HT-29 (cell line): ENCODE measurements at regions not wholly inside any gene's neighbourhood (a gene's known extent, or its start where the extent isn't known, plus 50 kb on each side); places are given as distances from the start of the nearest gene placed in this dataset.

ENCODE experiments used
- DNase-seq: peaks from one replicate; pipeline ENCODE4 v3.0.0-alpha.2; 2015; ENCODE audit warnings: low spot score

DNA sequence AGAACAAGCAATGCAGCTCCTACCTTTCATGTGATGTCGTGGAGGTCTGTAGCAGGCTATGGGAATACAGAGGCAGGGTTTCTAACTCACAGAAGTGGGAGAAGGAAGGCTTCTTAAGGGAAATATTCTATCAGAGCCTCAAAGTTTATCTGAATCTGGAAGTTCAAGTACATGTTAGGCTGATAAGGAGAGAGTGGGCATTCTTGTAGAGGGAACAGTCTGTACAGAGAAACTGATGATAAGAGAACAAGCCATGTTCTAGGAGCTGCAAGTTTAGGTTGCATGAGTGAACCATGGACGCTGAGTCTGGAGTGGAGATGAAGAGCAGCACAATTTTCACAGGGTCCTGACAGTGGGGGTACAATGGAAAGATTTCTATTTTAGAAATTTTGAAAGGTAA is 344.0 kb downstream of the CHRM3 start:
- DNase-seq = no peak

DNA sequence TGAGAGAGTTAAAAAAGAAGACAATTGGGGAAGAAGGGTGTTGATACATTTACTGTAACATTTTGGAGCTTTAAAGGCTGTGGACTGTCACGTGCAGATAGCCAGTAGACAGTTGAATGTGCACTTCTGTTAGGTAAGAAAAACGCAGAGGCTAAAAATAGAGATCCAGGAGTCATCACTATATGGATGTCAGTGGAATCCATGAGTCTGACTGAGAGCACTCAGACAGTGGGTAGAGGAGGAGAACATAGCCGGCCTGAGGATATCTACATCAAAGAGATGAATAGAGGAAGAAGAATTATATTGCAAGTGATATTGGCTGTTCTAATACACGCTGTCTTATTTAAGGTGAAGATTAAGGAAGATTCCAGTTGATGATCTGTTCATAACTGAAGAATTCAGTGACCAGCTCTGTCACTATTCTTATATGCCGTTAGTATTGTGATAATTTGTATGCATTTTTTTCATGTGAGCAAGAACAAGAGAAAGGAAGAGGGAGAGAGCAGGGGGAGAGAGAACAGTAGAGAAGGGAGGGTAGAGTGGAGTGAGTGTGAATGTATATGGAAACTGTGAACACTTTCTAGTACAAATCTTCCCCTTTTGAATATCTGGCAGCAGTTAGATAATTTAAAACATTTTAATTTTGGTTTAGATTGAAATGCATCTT is 344.8 kb downstream of the CHRM3 start:
- no peak for DNase-seq

- no peak for DNase-seq
Measured at GRCh38 chr1:239732770-239733169, 346.4 kb downstream of the CHRM3 start.

GRCh38 chr1:239733995-239734394 is 347.6 kb downstream of the CHRM3 start:
- no peak for DNase-seq

DNA sequence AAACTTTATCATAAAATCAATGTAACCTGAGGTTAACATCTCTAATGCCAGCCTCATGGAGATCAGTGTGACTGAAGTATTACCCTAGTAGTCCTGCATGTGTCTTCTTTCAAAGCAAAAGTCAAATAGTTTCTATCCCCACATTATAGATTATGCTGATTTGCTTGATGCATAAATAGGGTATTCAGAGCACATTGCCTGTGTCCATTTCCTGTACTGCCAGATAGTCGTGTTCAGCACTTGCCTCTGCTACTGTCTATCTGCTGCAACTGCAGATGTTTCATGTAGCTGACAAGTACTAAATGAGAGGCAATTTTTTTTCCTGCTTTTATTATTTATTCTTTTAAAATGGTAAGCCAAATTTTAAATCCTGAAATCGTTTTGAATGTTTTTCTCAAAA is 348.7 kb downstream of the CHRM3 start:
- no peak for DNase-seq

DNA sequence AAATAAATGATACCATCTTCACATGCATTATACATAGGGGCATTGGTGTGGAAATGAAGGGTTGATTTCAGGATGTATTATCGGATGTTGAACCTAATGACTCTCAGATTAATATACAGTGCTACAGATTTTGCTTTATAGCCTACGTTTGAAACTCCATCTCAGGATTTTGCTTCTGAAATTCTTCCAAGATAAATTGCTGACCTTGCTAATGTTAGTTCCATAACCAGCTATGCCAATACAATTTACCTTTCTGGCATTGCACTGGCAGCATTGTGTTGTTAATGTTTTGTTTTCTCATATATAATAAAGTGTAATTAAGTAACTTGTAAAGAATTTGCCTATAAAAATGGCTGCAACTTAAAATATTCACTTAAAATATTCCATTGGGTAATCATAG is 350.1 kb downstream of the CHRM3 start:
- DNase-seq = no peak

GRCh38 chr1:239739375-239739774 is 352.3 kb upstream of the FMN2 start:
- DNase-seq = no peak

- DNase-seq = no peak
Measured at GRCh38 chr1:239739919-239740318, 351.8 kb upstream of the FMN2 start.

GRCh38 chr1:239742416-239743109 is 349.1 kb upstream of the FMN2 start:
- no peak for DNase-seq

- DNase-seq = no peak
Measured at GRCh38 chr1:239744851-239745250, 346.8 kb upstream of the FMN2 start.

DNA sequence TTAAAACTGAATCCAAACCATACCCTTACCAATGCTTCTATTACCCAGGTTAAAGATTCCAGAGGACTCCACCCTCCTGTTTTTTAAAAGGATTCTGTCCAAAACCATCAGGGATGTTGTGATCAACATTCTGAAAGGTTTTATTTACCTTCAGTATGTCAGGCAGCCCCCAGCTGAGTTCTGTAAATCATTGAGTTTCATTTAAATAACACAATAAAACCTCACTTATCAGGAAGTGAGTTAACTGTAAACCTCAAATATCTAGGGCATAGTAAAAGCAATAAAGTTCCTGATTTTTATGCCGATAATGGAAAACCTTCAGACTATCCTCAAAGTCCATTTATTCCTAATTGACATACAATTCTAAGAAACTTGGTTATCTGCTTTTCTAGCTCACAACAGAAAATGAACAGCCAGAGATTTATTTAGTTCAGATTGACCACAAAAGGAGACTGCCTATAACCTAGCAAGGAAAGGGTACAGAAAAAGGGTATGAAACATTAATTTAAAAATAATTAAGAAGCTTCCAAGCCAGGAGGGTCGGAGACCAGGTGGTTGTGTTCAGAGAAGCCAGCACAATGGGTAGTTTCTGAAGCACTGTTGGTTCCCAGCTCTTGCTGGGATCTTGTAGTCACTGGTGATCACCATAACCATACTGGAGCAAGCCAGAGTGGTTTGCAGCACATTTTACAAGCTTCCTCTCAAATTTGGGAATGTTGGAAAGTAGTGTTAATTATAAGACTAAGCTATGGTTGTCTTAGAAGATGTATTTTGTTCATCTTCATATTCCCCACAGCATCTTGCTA is 336.4 kb upstream of the FMN2 start:
- DNase-seq = no peak

DNA sequence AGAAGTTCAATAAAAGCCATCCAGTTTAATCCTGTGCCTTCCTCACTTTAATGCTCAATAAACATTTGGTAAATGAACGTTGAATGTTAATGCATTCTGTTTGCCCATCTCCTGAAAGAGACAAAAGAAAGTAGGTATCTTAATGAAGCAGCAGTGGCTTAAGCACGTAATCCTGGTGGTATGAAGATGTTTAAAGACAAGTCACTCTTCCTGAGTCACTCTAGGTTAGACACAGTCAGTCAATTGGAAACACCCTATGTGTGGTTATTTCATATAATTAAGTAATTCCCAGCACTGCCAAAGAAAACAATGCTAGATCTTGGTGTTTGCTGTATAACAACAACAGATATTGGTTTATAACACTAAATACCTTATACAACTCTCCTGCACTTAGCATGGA is 334.0 kb upstream of the FMN2 start:
- no peak for DNase-seq

- no peak for DNase-seq
Measured at GRCh38 chr1:239758756-239759155, 332.9 kb upstream of the FMN2 start.

GRCh38 chr1:239761509-239761908 is 330.2 kb upstream of the FMN2 start:
- DNase-seq = no peak

- DNase-seq = peak; percentile 15
Measured at GRCh38 chr1:239763850-239764249, 327.8 kb upstream of the FMN2 start.

- DNase-seq = no peak
Measured at GRCh38 chr1:239764546-239764945, 327.1 kb upstream of the FMN2 start.

DNA sequence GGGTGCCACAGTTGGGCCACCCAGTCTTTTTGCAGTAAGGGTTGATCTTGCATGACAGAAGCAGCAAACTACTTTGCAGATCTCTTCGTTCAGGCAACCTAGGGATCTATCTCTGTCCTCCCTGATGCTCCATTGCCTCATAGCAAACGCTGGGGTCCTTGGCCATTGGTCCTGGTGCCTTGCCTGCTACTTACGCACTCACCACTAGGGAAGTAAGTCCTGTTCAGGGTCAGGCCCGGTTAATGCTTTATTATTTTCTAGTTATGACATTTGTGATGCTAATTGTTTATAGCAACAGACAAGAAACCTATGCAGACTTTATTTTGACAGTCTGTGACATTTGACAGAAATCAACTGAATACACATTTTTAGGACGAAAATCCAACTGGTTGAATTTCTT is 326.5 kb upstream of the FMN2 start:
- no peak for DNase-seq

GRCh38 chr1:239771550-239771949 is 320.1 kb upstream of the FMN2 start:
- DNase-seq = no peak

- no peak for DNase-seq
Measured at GRCh38 chr1:239772446-239772845, 319.2 kb upstream of the FMN2 start.

DNA sequence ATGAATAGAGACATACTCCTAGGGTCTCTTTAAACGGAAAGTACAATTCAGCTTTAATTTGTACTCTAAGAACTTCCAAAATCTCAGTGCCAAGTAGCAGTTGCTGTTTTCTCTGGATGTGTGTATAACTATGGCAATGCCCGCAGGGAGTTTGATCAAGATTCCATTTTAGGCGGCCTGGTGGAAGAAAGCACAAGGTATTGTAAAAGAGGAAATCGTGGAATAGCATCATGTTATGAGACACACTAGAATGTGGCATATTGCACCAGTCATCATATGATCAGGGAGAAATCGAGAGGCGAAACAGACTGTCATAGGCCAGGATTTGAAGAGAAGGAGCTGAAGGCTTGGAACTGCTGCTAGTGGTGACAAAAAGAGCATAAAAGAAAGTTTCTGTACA is 316.2 kb upstream of the FMN2 start:
- no peak for DNase-seq

DNA sequence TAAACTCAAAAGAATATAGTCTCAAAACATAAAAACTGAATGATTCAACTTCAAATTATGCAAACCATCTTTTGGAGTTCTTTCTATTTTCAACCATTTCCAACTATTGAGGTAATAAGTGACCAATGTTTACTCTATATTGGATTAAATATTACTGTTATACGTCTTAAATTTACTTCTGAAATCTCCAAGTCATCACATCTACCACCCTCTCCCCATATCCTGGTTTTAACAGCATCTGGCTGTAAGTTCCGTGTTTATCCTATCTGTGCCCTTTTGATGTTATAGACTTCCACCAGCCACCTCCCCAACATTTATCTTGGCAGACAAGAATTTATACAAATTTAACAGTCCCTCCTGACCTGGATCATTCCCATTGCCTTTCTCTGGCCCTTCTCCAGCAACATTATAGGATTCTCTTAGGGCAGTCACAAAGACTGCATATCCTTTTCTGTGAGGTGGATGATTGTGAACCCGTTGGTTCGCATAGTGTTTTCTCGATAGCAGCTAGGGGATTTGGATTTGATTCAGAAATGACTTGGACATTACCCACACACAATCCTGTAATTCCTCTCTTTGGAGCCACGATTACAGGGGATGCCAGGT is 313.4 kb upstream of the FMN2 start:
- no peak for DNase-seq

DNA sequence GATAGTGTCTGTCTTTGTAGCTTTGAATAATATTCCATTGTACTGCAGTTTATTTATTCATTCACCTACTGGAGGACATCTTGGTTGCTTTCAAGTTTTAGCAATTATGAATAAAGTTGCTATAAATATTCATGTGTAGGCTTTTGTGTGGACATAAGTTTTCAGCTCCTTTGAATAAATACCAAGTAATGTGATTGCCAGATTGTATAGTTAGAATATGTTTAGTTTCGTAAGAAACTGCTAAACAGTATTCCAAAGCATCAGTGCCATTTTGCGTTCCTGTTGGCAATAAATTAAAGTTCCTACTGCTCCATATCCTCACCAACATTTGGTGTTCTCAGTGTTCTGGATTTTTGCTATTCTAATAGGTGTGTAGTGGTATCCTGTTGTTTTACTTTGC is 311.7 kb upstream of the FMN2 start:
- DNase-seq = no peak
